ENCODE measurements at regions not wholly inside any gene's neighbourhood (a gene's known extent, or its start where the extent isn't known, plus 50 kb on each side); places are given as distances from the start of the nearest gene placed in this dataset.
A peak's percentile ranks its signal among the peaks of the same experiment; 100 is the strongest.

GRCh38 chr4:116229420-116229819, 856.0 kb downstream of the TRAM1L1 start:
- Histone ChIP-seq H3K4me3 (no peak overlapping the region), H3K9me3 (no peaks in the 10 kb centered on the region), H3K4me1 (no peaks in the 10 kb centered on the region), H3K27me3 (no peaks in the 10 kb centered on the region), H3K36me3 (ENCODE audit: low read depth, missing control alignments) (no peaks in the 10 kb centered on the region), H3K27ac (no peak overlapping the region)
- DNase-seq = no peak
- intact Hi-C loops (cut with DNase I; ENCODE audit: low total_unique reads) = no loop called here
- TF ChIP-seq POLR2A (IDR thresholded peaks at IDR 0.05) (no peak), CTCF (IDR thresholded peaks at IDR 0.05) (no peak)
- 71 to 82% methylated on average over 3 of the region's 3 CpGs for WGBS, 2 donors

- TF ChIP-seq POLR2A (IDR thresholded peaks at IDR 0.05) = no peak
- no peak for TF ChIP-seq CTCF (IDR thresholded peaks at IDR 0.05)
- H3K4me1 ChIP-seq = no peaks in the 10 kb centered on the region
- intact Hi-C loops (cut with DNase I; ENCODE audit: low total_unique reads) = no loop called here
- no peaks in the 10 kb centered on the region for H3K27me3 ChIP-seq
- H3K36me3 ChIP-seq (ENCODE audit: low read depth, missing control alignments) = no peaks in the 10 kb centered on the region
- peak overlapping the region in 1 of 2 donors; percentile 7 for H3K4me3 ChIP-seq
- 61 to 65% methylated on average over 8 of the region's 8 CpGs for WGBS, 2 donors
- DNase-seq = peak; percentile 21
- no peaks in the 10 kb centered on the region for H3K9me3 ChIP-seq
- no peak overlapping the region for H3K27ac ChIP-seq
Observed at GRCh38 chr4:116223040-116223732, 862.2 kb downstream of the TRAM1L1 start.

- Histone ChIP-seq H3K4me1 (no peaks in the 10 kb centered on the region), H3K36me3 (ENCODE audit: low read depth, missing control alignments) (no peaks in the 10 kb centered on the region), H3K4me3 (no peak overlapping the region), H3K9me3 (no peaks in the 10 kb centered on the region), H3K27me3 (no peaks in the 10 kb centered on the region), H3K27ac (no peak overlapping the region)
- 77 to 84% methylated on average over 2 of the region's 2 CpGs for WGBS, 2 donors
- no peak for DNase-seq
- TF ChIP-seq POLR2A (IDR thresholded peaks at IDR 0.05) (no peak), CTCF (IDR thresholded peaks at IDR 0.05) (no peak)
- intact Hi-C loops (cut with DNase I; ENCODE audit: low total_unique reads) = no loop called here
Observed at GRCh38 chr4:116217781-116218180, 867.6 kb downstream of the TRAM1L1 start.

GRCh38 chr4:116215622-116216021, 869.8 kb downstream of the TRAM1L1 start:
- Histone ChIP-seq H3K27me3 (no peaks in the 10 kb centered on the region), H3K36me3 (ENCODE audit: low read depth, missing control alignments) (no peaks in the 10 kb centered on the region), H3K27ac (no peak overlapping the region), H3K9me3 (no peaks in the 10 kb centered on the region), H3K4me1 (no peaks in the 10 kb centered on the region), H3K4me3 (no peak overlapping the region)
- 87 to 94% methylated on average over 1 of the region's 1 CpG for WGBS, 2 donors
- DNase-seq = no peak
- TF ChIP-seq CTCF (IDR thresholded peaks at IDR 0.05) = no peak
- intact Hi-C loops (cut with DNase I; ENCODE audit: low total_unique reads) = no loop called here

GRCh38 chr4:116202524-116202923, 882.9 kb downstream of the TRAM1L1 start:
- intact Hi-C loops (cut with DNase I; ENCODE audit: low total_unique reads) = no loop called here
- no peaks in the 10 kb centered on the region for H3K27me3 ChIP-seq
- DNase-seq = no peak
- H3K27ac ChIP-seq = no peak overlapping the region
- H3K4me1 ChIP-seq = no peaks in the 10 kb centered on the region
- no peaks in the 10 kb centered on the region for H3K36me3 ChIP-seq (ENCODE audit: low read depth, missing control alignments)
- no peaks in the 10 kb centered on the region for H3K9me3 ChIP-seq
- 85 to 88% methylated on average over 1 of the region's 1 CpG for WGBS, 2 donors
- no peak for TF ChIP-seq POLR2A (IDR thresholded peaks at IDR 0.05)
- TF ChIP-seq CTCF (IDR thresholded peaks at IDR 0.05) = no peak
- no peak overlapping the region for H3K4me3 ChIP-seq
